H9 (cell line): ENCODE measurements at regions not wholly inside any gene's neighbourhood (a gene's known extent, or its start where the extent isn't known, plus 50 kb on each side); places are given as distances from the start of the nearest gene placed in this dataset.

Experiments
- DNase-seq: peaks from one replicate; pipeline ENCODE4 v3.0.0-alpha.2; 2017
- H2AFZ ChIP-seq: one replicate; pipeline ENCODE4 v1.6.1; 2013; ENCODE audit warnings: mild to moderate bottlenecking, low read length, control low read depth, moderate library complexity
- H2AK5ac ChIP-seq: 2 replicates; pipeline ENCODE4 v1.6.1; 2013; ENCODE audit warnings: low read length, control low read depth, mixed read lengths; ENCODE audit not compliant: insufficient read length
- H2BK120ac ChIP-seq: one replicate; pipeline ENCODE4 v1.6.1; 2013; ENCODE audit warnings: low read depth, mild to moderate bottlenecking, low read length, control low read depth, inconsistent platforms; ENCODE audit not compliant: poor library complexity, severe bottlenecking
- H2BK12ac ChIP-seq: 2 replicates; pipeline ENCODE4 v1.6.1; 2013; ENCODE audit warnings: low read length, control low read depth, mixed read lengths, low read depth; ENCODE audit not compliant: insufficient read length
- H2BK15ac ChIP-seq: 2 replicates; pipeline ENCODE4 v1.6.1; 2013; ENCODE audit warnings: low read depth, low read length, control low read depth
- H2BK20ac ChIP-seq: one replicate; pipeline ENCODE4 v1.6.1; 2013; ENCODE audit warnings: low read depth, mild to moderate bottlenecking, low read length, control low read depth, inconsistent platforms; ENCODE audit not compliant: poor library complexity, severe bottlenecking
- H2BK5ac ChIP-seq: 2 replicates; pipeline ENCODE4 v1.6.1; 2013; ENCODE audit warnings: low read length, control low read depth, mixed read lengths; ENCODE audit not compliant: insufficient read length
- H3K14ac ChIP-seq: 2 replicates; pipeline ENCODE4 v1.6.1; 2013; ENCODE audit warnings: low read length, control low read depth; ENCODE audit not compliant: insufficient read depth
- H3K18ac ChIP-seq: 2 replicates; pipeline ENCODE4 v1.6.1; 2013; ENCODE audit warnings: low read depth, mild to moderate bottlenecking, mixed read lengths, low read length, control low read depth; ENCODE audit not compliant: insufficient read length
- H3K23ac ChIP-seq: 2 replicates; pipeline ENCODE4 v1.6.1; 2013; ENCODE audit warnings: low read length, control low read depth, mixed read lengths, low read depth; ENCODE audit not compliant: insufficient read length
- H3K23me2 ChIP-seq: 2 replicates; pipeline ENCODE4 v1.6.1; 2013; ENCODE audit warnings: low read depth, mild to moderate bottlenecking, mixed read lengths, low read length, control low read depth; ENCODE audit not compliant: insufficient read length, poor library complexity, severe bottlenecking
- H3K27ac ChIP-seq: 2 replicates; pipeline ENCODE4 v1.5.1; 2013; ENCODE audit warnings: low read length, control low read depth, mixed read lengths, low read depth; ENCODE audit not compliant: insufficient read length
- H3K27me3 ChIP-seq: 2 replicates; pipeline ENCODE4 v1.6.1; 2013; ENCODE audit warnings: low read length, control low read depth, inconsistent platforms; ENCODE audit not compliant: insufficient read depth
- H3K4ac ChIP-seq: 2 replicates; pipeline ENCODE4 v1.6.1; 2013; ENCODE audit warnings: low read depth, mild to moderate bottlenecking, control low read depth, inconsistent platforms, low read length, moderate library complexity
- H3K4me1 ChIP-seq: 2 replicates; pipeline ENCODE4 v1.6.1; 2013; ENCODE audit warnings: low read length, control low read depth, inconsistent platforms; ENCODE audit not compliant: insufficient read depth
- H3K4me2 ChIP-seq: 2 replicates; pipeline ENCODE4 v1.6.1; 2013; ENCODE audit warnings: low read length, control low read depth, mixed read lengths; ENCODE audit not compliant: insufficient read length, insufficient read depth
- H3K56ac ChIP-seq: 2 replicates; pipeline ENCODE4 v1.6.1; 2013; ENCODE audit warnings: low read depth, mild to moderate bottlenecking, mixed read lengths, low read length, control low read depth; ENCODE audit not compliant: insufficient read length
- H3K79me1 ChIP-seq: 2 replicates; pipeline ENCODE4 v1.6.1; 2013; ENCODE audit warnings: low read depth, mild to moderate bottlenecking, moderate library complexity, low read length, control low read depth, inconsistent platforms; ENCODE audit not compliant: insufficient read depth, poor library complexity, severe bottlenecking
- H3K79me2 ChIP-seq: 2 replicates; pipeline ENCODE4 v1.6.1; 2013; ENCODE audit warnings: low read length, control low read depth, inconsistent platforms; ENCODE audit not compliant: insufficient read depth
- H3K9ac ChIP-seq: 2 replicates; pipeline ENCODE4 v1.6.1; 2013; ENCODE audit warnings: low read length, control low read depth, mixed read lengths; ENCODE audit not compliant: insufficient read length; ENCODE audit errors: extremely low read depth
- H3K9me3 ChIP-seq: one replicate; pipeline ENCODE4 v1.6.1; 2013; ENCODE audit warnings: low read depth, low read length, inconsistent platforms; ENCODE audit not compliant: control insufficient read depth
- H3T11ph ChIP-seq: one replicate; pipeline ENCODE4 v1.6.1; 2013; ENCODE audit warnings: mild to moderate bottlenecking, low read length, control low read depth, inconsistent platforms
- H4K20me1 ChIP-seq: one replicate; pipeline ENCODE4 v1.6.1; 2013; ENCODE audit not compliant: control insufficient read depth, insufficient read length, insufficient read depth
- H4K5ac ChIP-seq: 2 replicates; pipeline ENCODE4 v1.6.1; 2013; ENCODE audit warnings: low read depth, mild to moderate bottlenecking, mixed read lengths, low read length, control low read depth; ENCODE audit not compliant: insufficient read length
- H4K8ac ChIP-seq: replicated peaks from 2 replicates; pipeline ENCODE4 v1.6.1; 2013; ENCODE audit warnings: low read length, control low read depth, mixed read lengths, low read depth; ENCODE audit not compliant: insufficient read length
- H4K91ac ChIP-seq: 2 replicates; pipeline ENCODE4 v1.6.1; 2013; ENCODE audit warnings: low read depth, mild to moderate bottlenecking, moderate library complexity, mixed read lengths, low read length, control low read depth; ENCODE audit not compliant: insufficient read length
- H3K27ac Mint-ChIP-seq, 3 experiments: 2 replicates in 2 of 3; 3 replicates in 1 of 3; pipeline ENCODE4 v1.8.0; 2020 to 2021; ENCODE audit warnings: mixed read lengths in 3 of 3, mild to moderate bottlenecking in 1 of 3, moderate library complexity in 1 of 3
- H3K27me3 Mint-ChIP-seq: 2 replicates; pipeline ENCODE4 v1.8.0; 2021; ENCODE audit warnings: low read depth, mild to moderate bottlenecking, moderate library complexity, mixed read lengths
- H3K36me3 Mint-ChIP-seq, 3 experiments: 2 replicates in 2 of 3; 3 replicates in 1 of 3; pipeline ENCODE4 v1.8.0; 2020 to 2021; ENCODE audit warnings: low read depth in 3 of 3, mixed read lengths in 3 of 3; ENCODE audit not compliant: insufficient read depth in 1 of 3
- H3K4me1 Mint-ChIP-seq, 2 experiments: 2 replicates each; pipeline ENCODE4 v1.8.0; 2020; ENCODE audit warnings: mixed read lengths in 2 of 2
- H3K4me3 Mint-ChIP-seq, 2 experiments: 2 replicates in 1 of 2; 3 replicates in 1 of 2; pipeline ENCODE4 v1.8.0; 2020 to 2021; ENCODE audit warnings: mild to moderate bottlenecking in 2 of 2, mixed read lengths in 2 of 2, moderate library complexity in 1 of 2
- H3K9me3 Mint-ChIP-seq, 2 experiments: 2 replicates in 1 of 2; 3 replicates in 1 of 2; pipeline ENCODE4 v1.8.0; 2020; ENCODE audit warnings: mild to moderate bottlenecking in 2 of 2, mixed read lengths in 2 of 2, moderate library complexity in 1 of 2
- CTCF ChIP-seq: fragments of 200-600 bp; sonication (generic); conservative IDR thresholded peaks from 3 replicates; pipeline ENCODE4 v1.8.0; 2021; ENCODE audit warnings: antibody characterized with exemption, mild to moderate bottlenecking
- WGBS: extraction: QIAGEN DNeasy Blood & Tissue Kit; methylation state at CpG from one replicate; pipeline ENCODE4 v1.1.7; 2013; ENCODE audit warnings: missing lambda C conversion rate, low lambda C conversion rate, mixed read lengths; ENCODE audit not compliant: insufficient read length; ENCODE audit errors: extremely low coverage; 5-methylcytosine and 5-hydroxymethylcytosine counted together

- no peaks in the 10 kb centered on the region for H3K27me3 Mint-ChIP-seq
- WGBS, result no CpG with 5 or more reads among the region's 2 CpGs
- Histone ChIP-seq H3K9me3 (no peaks in the 10 kb centered on the region), H3K14ac (no peak overlapping the region), H3K56ac (no peak overlapping the region), H4K5ac (no peak overlapping the region), H2AFZ (no peak overlapping the region), H2BK12ac (no peak overlapping the region), H3K18ac (no peak overlapping the region), H4K91ac (no peak overlapping the region), H2BK15ac (no peak overlapping the region), H4K20me1 (no peaks in the 10 kb centered on the region), H3K79me1 (no peaks in the 10 kb centered on the region), H2BK120ac (no peak overlapping the region), H3K23me2 (no peaks in the 10 kb centered on the region), H2BK20ac (no peak overlapping the region), H2AK5ac (no peak overlapping the region), H3K4ac (no peak overlapping the region), H3K27me3 (no peaks in the 10 kb centered on the region), H3K79me2 (no peaks in the 10 kb centered on the region), H3K4me1 (no peaks in the 10 kb centered on the region), H3K4me2 (no peak overlapping the region), H3T11ph (no peak overlapping the region), H2BK5ac (no peak overlapping the region), H3K27ac (no peak overlapping the region), H3K23ac (no peak overlapping the region), H4K8ac (no peak overlapping the region), H3K9ac (no peak overlapping the region)
- peak overlapping the region in 1 of 3 experiments; percentile 78; a peak in 1 of 7 replicates for H3K27ac Mint-ChIP-seq
- H3K4me3 Mint-ChIP-seq, result no peak overlapping the region
- peaks cover 31% of the 10 kb centered on the region in 2 experiments for H3K9me3 Mint-ChIP-seq
- H3K36me3 Mint-ChIP-seq, result peaks cover 19 to 32% (median 30%) of the 10 kb centered on the region in 3 experiments; a peak in 6 of 7 replicates
- no peak for TF ChIP-seq CTCF
- no peak for DNase-seq
- peaks cover 5 to 6% of the 10 kb centered on the region in 2 experiments; a peak in 2 of 4 replicates for H3K4me1 Mint-ChIP-seq
Observed at GRCh38 chr4:134544303-134544770, 342.7 kb upstream of the PABPC4L start.
